Thoracic aorta (tissue), 2 donors: ENCODE measurements at regions not wholly inside any gene's neighbourhood (a gene's known extent, or its start where the extent isn't known, plus 50 kb on each side); places are given as distances from the start of the nearest gene placed in this dataset.

ENCODE experiments used
- ATAC-seq: fragments of 150-250 bp; one replicate; pipeline ENCODE4 v1.8.0; 2017; ENCODE audit warnings: low read depth; ENCODE audit not compliant: insufficient number of reproducible peaks, low FRiP score
- DNase-seq: peaks from one replicate; pipeline ENCODE4 v3.0.0-alpha.2; 2020; ENCODE audit warnings: low spot score
- H3K27ac ChIP-seq, 2 donors: fragments of 200-600 bp; sonication (generic); 1 replicate in 1 of 2; 2 replicates in 1 of 2; pipeline ENCODE4 v1.5.1; 2016; ENCODE audit warnings: mild to moderate bottlenecking in 2 of 2, moderate library complexity in 2 of 2
- H3K27me3 ChIP-seq: fragments of 200-600 bp; sonication (generic); replicated peaks from 2 replicates; pipeline ENCODE4 v1.6.0; 2016; ENCODE audit warnings: mild to moderate bottlenecking; ENCODE audit not compliant: insufficient read depth
- H3K36me3 ChIP-seq: fragments of 200-600 bp; sonication (generic); one replicate; pipeline ENCODE4 v1.5.1; 2016
- H3K4me1 ChIP-seq, 2 donors: fragments of 200-600 bp; sonication (generic); 1 replicate in 1 of 2; 2 replicates in 1 of 2; pipeline versions ENCODE4 v1.5.1 to v1.6.0; 2016; ENCODE audit warnings: low read depth in 2 of 2, mild to moderate bottlenecking in 1 of 2; ENCODE audit not compliant: control insufficient read depth in 1 of 2
- H3K4me3 ChIP-seq: fragments of 200-600 bp; sonication (generic); 2 replicates; pipeline ENCODE4 v1.5.1; 2016; ENCODE audit warnings: mild to moderate bottlenecking
- H3K9me3 ChIP-seq: fragments of 200-600 bp; sonication (generic); 2 replicates; pipeline ENCODE4 v1.5.1; 2016
- TF ChIP-seq, protein P1 (sequence below): fragments of 200-600 bp; sonication (generic); IDR thresholded peaks from one replicate; pipeline ENCODE4 v1.5.1; 2019; ENCODE audit warnings: antibody characterized with exemption

DNA sequence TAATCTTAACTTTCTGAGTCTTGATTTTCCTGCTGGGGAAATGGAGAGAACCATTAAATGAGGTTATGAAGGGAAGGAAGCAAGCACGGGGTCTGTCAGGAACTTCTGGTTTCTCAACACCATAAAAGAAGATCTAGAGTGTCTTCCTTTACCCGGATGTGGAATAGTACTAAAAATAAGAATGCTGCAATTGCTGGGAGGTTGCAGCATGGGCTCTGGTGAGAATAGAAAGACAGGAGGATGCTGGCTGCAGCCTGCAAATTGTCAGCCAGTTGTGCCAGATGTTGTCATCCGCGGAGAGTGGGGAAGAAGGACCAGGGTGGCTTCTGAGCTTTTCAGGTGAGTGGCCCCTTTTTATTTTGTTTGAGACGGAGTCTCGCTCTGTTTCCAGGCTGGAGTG, 69.3 kb upstream of the STC2 start:
- DNase-seq (no peak), ATAC-seq (no peak)
- Histone ChIP-seq H3K27me3 (no peaks in the 10 kb centered on the region), H3K27ac (no peak overlapping the region), H3K9me3 (no peaks in the 10 kb centered on the region), H3K36me3 (no peaks in the 10 kb centered on the region), H3K4me3 (no peak overlapping the region), H3K4me1 (no peaks in the 10 kb centered on the region)
- TF ChIP-seq, protein P1, sequence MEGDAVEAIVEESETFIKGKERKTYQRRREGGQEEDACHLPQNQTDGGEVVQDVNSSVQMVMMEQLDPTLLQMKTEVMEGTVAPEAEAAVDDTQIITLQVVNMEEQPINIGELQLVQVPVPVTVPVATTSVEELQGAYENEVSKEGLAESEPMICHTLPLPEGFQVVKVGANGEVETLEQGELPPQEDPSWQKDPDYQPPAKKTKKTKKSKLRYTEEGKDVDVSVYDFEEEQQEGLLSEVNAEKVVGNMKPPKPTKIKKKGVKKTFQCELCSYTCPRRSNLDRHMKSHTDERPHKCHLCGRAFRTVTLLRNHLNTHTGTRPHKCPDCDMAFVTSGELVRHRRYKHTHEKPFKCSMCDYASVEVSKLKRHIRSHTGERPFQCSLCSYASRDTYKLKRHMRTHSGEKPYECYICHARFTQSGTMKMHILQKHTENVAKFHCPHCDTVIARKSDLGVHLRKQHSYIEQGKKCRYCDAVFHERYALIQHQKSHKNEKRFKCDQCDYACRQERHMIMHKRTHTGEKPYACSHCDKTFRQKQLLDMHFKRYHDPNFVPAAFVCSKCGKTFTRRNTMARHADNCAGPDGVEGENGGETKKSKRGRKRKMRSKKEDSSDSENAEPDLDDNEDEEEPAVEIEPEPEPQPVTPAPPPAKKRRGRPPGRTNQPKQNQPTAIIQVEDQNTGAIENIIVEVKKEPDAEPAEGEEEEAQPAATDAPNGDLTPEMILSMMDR: no peak

DNA sequence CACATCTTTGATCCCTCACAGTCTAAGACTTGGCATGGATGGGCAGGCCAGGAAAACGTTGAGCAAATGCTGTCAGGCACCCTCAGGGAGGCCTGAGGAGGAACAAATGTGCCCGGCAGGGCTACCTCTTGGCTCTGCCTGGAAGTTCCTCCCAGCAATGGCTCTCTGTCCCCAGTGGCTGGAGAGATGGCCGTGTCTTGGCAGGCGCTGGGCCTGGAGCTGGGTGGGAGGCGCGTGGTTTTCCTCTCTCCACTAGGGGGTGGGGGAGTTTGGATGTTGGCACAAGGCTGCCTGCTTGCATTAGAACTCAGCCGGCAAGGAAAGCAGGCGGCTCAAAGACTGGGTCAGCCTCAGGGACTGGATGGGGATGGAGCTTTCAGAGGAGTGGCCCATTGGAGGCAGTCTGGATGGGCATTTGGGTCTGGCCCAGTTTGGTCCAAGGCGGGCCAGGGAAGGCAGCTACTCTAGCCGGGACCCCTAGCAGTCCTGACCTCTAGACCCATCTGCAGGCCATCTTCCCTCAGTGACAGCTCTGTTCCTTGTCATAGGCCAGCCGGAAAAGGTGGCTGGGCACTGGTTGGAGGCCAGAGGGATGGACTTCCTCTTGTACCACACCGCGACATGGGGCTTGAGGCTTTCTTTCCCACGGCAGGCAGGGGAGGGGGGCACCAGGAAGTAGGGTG, 68.2 kb upstream of the STC2 start:
- DNase-seq: no peak
- ATAC-seq: no peak
- no peaks in the 10 kb centered on the region for H3K36me3 ChIP-seq
- TF ChIP-seq, protein P1: no peak
- no peaks in the 10 kb centered on the region for H3K27me3 ChIP-seq
- H3K9me3 ChIP-seq: no peaks in the 10 kb centered on the region
- no peaks in the 10 kb centered on the region for H3K4me1 ChIP-seq
- no peak overlapping the region for H3K4me3 ChIP-seq
- H3K27ac ChIP-seq: no peak overlapping the region

DNA sequence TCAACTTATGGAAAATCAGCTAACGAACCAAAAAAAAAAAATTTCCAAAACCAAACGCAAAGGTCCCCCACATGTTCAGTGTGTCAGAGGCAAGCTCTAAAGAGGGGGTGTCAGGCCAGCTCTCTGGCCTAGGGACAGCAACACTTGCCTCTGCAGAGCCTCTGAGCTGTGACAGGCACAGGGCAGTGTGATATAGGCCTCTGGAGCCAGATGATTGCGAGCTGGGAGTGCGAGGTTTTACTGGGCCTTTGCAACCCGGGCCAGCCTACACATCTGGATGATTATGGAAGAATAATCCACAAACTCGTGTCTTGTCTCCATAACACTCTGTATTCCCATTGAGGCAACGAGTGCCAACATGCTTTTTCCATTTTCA, 67.7 kb upstream of the STC2 start:
- ATAC-seq (no peak), DNase-seq (no peak)
- no peaks in the 10 kb centered on the region for H3K27me3 ChIP-seq
- H3K4me3 ChIP-seq: no peak overlapping the region
- H3K36me3 ChIP-seq: no peaks in the 10 kb centered on the region
- H3K9me3 ChIP-seq: no peaks in the 10 kb centered on the region
- no peak overlapping the region for H3K27ac ChIP-seq
- no peaks in the 10 kb centered on the region for H3K4me1 ChIP-seq
- TF ChIP-seq, protein P1: no peak

DNA sequence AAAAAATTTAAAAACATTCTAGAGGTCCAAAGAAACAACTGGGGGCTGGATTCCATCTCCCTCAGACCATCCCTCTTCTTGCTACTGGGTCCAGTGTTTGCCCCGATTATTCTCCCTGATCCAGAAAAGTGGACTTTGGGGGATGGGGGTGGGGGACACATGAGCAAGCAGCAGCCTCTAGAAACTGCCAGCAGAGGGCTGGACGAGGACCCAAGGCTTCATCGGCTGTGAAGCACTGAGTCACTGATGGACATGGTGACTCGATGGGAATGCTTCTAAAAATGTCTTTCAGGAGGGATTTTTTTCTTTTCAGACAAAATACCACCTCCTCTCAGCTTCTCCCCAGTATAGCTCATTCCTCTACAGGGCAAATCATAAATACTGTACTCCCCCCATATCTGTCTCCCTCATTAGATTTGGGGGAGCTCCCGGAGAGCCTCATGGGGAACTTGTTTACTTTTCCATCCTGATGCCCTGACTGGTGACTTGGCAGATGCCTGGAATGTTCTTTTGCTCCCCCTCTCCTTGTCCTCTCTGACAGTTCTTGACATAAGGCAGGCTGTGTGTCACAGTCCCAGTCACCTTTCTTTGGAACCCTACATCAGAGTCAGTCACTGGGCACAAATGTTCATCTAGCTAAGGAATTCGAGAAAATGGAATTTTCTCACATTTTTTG, 67.2 kb upstream of the STC2 start:
- DNase-seq (no peak), ATAC-seq (no peak)
- Histone ChIP-seq H3K36me3 (no peaks in the 10 kb centered on the region), H3K9me3 (no peaks in the 10 kb centered on the region), H3K27ac (no peak overlapping the region), H3K4me1 (no peaks in the 10 kb centered on the region), H3K4me3 (no peak overlapping the region), H3K27me3 (no peaks in the 10 kb centered on the region)
- TF ChIP-seq, protein P1: no peak

DNA sequence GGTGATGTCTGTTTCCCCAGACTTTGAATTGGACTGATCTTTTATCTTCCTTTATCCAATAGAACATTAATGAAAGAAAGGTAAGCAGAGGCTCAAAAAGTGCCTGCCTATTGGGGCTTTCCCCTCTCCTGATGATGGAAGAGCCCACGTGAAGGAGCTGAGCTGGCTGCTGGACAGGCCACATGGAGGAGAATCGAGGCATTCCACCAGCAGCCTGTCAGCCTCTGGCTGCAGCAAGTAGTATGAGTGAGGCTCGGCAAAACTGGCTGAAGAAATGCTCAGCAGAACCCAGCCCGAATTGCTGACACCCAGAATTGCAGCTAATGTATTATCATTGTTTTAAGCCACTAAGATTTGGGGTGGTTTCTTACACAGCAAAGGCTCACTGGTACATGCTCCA, 66.5 kb upstream of the STC2 start:
- Histone ChIP-seq H3K27ac (no peak overlapping the region), H3K4me1 (no peaks in the 10 kb centered on the region), H3K4me3 (no peak overlapping the region), H3K36me3 (no peaks in the 10 kb centered on the region), H3K9me3 (no peaks in the 10 kb centered on the region), H3K27me3 (no peaks in the 10 kb centered on the region)
- DNase-seq (no peak), ATAC-seq (no peak)
- TF ChIP-seq, protein P1: no peak
